Erythroblast (primary cell): ENCODE measurements at regions not wholly inside any gene's neighbourhood (a gene's known extent, or its start where the extent isn't known, plus 50 kb on each side); places are given as distances from the start of the nearest gene placed in this dataset.

Experiments used
- GATA1 ChIP-seq: IDR thresholded peaks from 2 replicates; pipeline ENCODE4 v1.6.1; 2011; ENCODE audit warnings: low read depth, mild to moderate bottlenecking, control low read depth, low read length, moderate library complexity
- POLR2A ChIP-seq: IDR thresholded peaks from 2 replicates; pipeline ENCODE4 v1.6.1; 2011; ENCODE audit warnings: mild to moderate bottlenecking, low read length

GRCh38 chr4:4619821-4620220 is 78.0 kb upstream of the STX18 start:
- TF ChIP-seq POLR2A (no peak), GATA1 (no peak)
